Keratinocyte (primary cell): ENCODE measurements at regions not wholly inside any gene's neighbourhood (a gene's known extent, or its start where the extent isn't known, plus 50 kb on each side); places are given as distances from the start of the nearest gene placed in this dataset.

Experiments used
- DNase-seq: peaks from one replicate; pipeline ENCODE4 v3.0.0-alpha.2; 2011; ENCODE audit warnings: low read depth, missing footprints, low spot score
- FAIRE-seq: peaks from 2 replicates; lab custom pipeline; 2011; peaks lifted over from hg19 to GRCh38; lab: Jason Lieb, UNC
- H2AFZ ChIP-seq: 2 replicates; pipeline ENCODE4 v1.6.0; 2012; ENCODE audit warnings: low read length, control low read depth, inconsistent platforms; ENCODE audit not compliant: control insufficient read depth
- H3K27ac ChIP-seq: 2 replicates; pipeline ENCODE4 v1.5.1; 2011; ENCODE audit warnings: low read length; ENCODE audit not compliant: control insufficient read depth, insufficient read depth
- H3K27me3 ChIP-seq: 3 replicates; pipeline ENCODE4 v1.6.0; 2011; ENCODE audit warnings: low read length; ENCODE audit not compliant: control insufficient read depth, insufficient read depth; ENCODE audit errors: extremely low read depth
- H3K36me3 ChIP-seq, 2 experiments: 2 replicates in 1 of 2; 3 replicates in 1 of 2; pipeline ENCODE4 v1.5.1; 2011; ENCODE audit warnings: low read length in 2 of 2, mild to moderate bottlenecking in 1 of 2; ENCODE audit not compliant: control insufficient read depth in 2 of 2, insufficient read depth in 2 of 2; ENCODE audit errors: extremely low read depth in 1 of 2
- H3K4me1 ChIP-seq: 3 replicates; pipeline ENCODE4 v1.5.1; 2011; ENCODE audit warnings: low read length; ENCODE audit not compliant: control insufficient read depth, insufficient read depth; ENCODE audit errors: extremely low read depth
- H3K4me2 ChIP-seq: 3 replicates; pipeline ENCODE4 v1.6.0; 2011; ENCODE audit warnings: low read depth, low read length; ENCODE audit not compliant: control insufficient read depth, insufficient read depth; ENCODE audit errors: extremely low read depth
- H3K4me3 ChIP-seq, 3 experiments: fragments of 200-600 bp in 1 of 3; sonication (generic) in 1 of 3; 2 replicates in 2 of 3; 3 replicates in 1 of 3; pipeline ENCODE4 v1.5.1; 2011 to 2016; ENCODE audit warnings: low read length in 3 of 3, mild to moderate bottlenecking in 3 of 3, control low read depth in 2 of 3, inconsistent platforms in 1 of 3, low read depth in 1 of 3, mixed read lengths in 1 of 3, mixed run types in 1 of 3, moderate library complexity in 1 of 3; ENCODE audit not compliant: control insufficient read depth in 2 of 3, insufficient read depth in 2 of 3; ENCODE audit errors: extremely low read depth in 1 of 3
- H3K79me2 ChIP-seq: 2 replicates; pipeline ENCODE4 v1.6.0; 2012; ENCODE audit warnings: low read length; ENCODE audit not compliant: control insufficient read depth, insufficient read depth
- H3K9ac ChIP-seq: 3 replicates; pipeline ENCODE4 v1.6.0; 2011; ENCODE audit warnings: low read length; ENCODE audit not compliant: control insufficient read depth, insufficient read depth; ENCODE audit errors: extremely low read depth
- H3K9me1 ChIP-seq: 3 replicates; pipeline ENCODE4 v1.6.0; 2011; ENCODE audit warnings: low read length; ENCODE audit not compliant: control insufficient read depth, insufficient read depth; ENCODE audit errors: extremely low read depth
- H3K9me3 ChIP-seq: 2 replicates; pipeline ENCODE4 v1.5.1; 2012; ENCODE audit warnings: low read depth, low read length; ENCODE audit not compliant: control insufficient read depth
- H4K20me1 ChIP-seq: 3 replicates; pipeline ENCODE4 v1.6.0; 2011; ENCODE audit warnings: low read length; ENCODE audit not compliant: control insufficient read depth, insufficient read depth; ENCODE audit errors: extremely low read depth
- CTCF ChIP-seq, 3 experiments: IDR thresholded peaks in 1 of 3; conservative IDR thresholded peaks in 1 of 3; optimal IDR thresholded peaks in 1 of 3; 2 replicates in 2 of 3; 3 replicates in 1 of 3; pipeline versions ENCODE3 to v1.5.1; 2011; ENCODE audit warnings: low read length in 3 of 3, mild to moderate bottlenecking in 3 of 3, moderate library complexity in 2 of 3, control low read depth in 1 of 3, inconsistent platforms in 1 of 3; ENCODE audit not compliant: insufficient read depth in 2 of 3; ENCODE audit errors: extremely low read depth in 1 of 3
- EZH2 ChIP-seq: IDR thresholded peaks from one replicate; pipeline ENCODE4 v1.6.1; 2012; ENCODE audit warnings: inconsistent platforms, mild to moderate bottlenecking, low read length, moderate library complexity
- dilution Hi-C: fragments of 300-500 bp; cut with MboI; formaldehyde crosslinking; loops from one replicate; pipeline ENCODE4 v1.7.0; 2020; ENCODE audit warnings: low sequenced_read_pairs; ENCODE audit not compliant: extremely low pct_ligation_motif_present

GRCh38 chr22:48043581-48043980 is 1281.1 kb downstream of the TBC1D22A start:
- FAIRE-seq (no peak), DNase-seq (no peak)
- Histone ChIP-seq H3K9ac (no peak overlapping the region), H3K27me3 (no peaks in the 10 kb centered on the region), H2AFZ (no peak overlapping the region), H3K4me3 (no peak overlapping the region), H3K27ac (no peak overlapping the region), H3K36me3 (no peaks in the 10 kb centered on the region), H4K20me1 (no peaks in the 10 kb centered on the region), H3K4me2 (no peak overlapping the region), H3K4me1 (no peaks in the 10 kb centered on the region), H3K9me1 (no peaks in the 10 kb centered on the region), H3K79me2 (no peaks in the 10 kb centered on the region), H3K9me3 (peaks cover 6% of the 10 kb centered on the region)
- TF ChIP-seq CTCF (optimal IDR thresholded peaks at IDR 0.05 in 1 of 3, IDR thresholded peaks at IDR 0.05 in 1 of 3, conservative IDR thresholded peaks at IDR 0.05 in 1 of 3; ENCODE audit: extremely low read depth in 1 of 3, insufficient read depth in 2 of 3, low read length in 3 of 3), result no peak
- no peak for TF ChIP-seq EZH2
- dilution Hi-C loops, result no loop called here

- no peak overlapping the region for H2AFZ ChIP-seq
- DNase-seq (no peak), FAIRE-seq (no peak)
- no peaks in the 10 kb centered on the region for H3K27me3 ChIP-seq
- H3K4me3 ChIP-seq, result no peak overlapping the region
- H3K27ac ChIP-seq, result no peak overlapping the region
- no peaks in the 10 kb centered on the region for H4K20me1 ChIP-seq
- no peaks in the 10 kb centered on the region for H3K4me1 ChIP-seq
- no peaks in the 10 kb centered on the region for H3K9me1 ChIP-seq
- TF ChIP-seq CTCF (optimal IDR thresholded peaks at IDR 0.05 in 1 of 3, IDR thresholded peaks at IDR 0.05 in 1 of 3, conservative IDR thresholded peaks at IDR 0.05 in 1 of 3; ENCODE audit: extremely low read depth in 1 of 3, insufficient read depth in 2 of 3, low read length in 3 of 3) (no peak), EZH2 (no peak)
- H3K9ac ChIP-seq, result no peak overlapping the region
- no peak overlapping the region for H3K4me2 ChIP-seq
- dilution Hi-C loops, result no loop called here
- no peaks in the 10 kb centered on the region for H3K36me3 ChIP-seq
- peaks cover 6% of the 10 kb centered on the region for H3K9me3 ChIP-seq
- no peaks in the 10 kb centered on the region for H3K79me2 ChIP-seq
Observed at GRCh38 chr22:48042621-48043395, 1280.4 kb downstream of the TBC1D22A start.
